ENCODE measurements at regions not wholly inside any gene's neighbourhood (a gene's known extent, or its start where the extent isn't known, plus 50 kb on each side); places are given as distances from the start of the nearest gene placed in this dataset.
"Not testable (repeated sequence)": the region's sequence is repeated elsewhere in the genome, so short reads cannot be mapped to it uniquely, and the experiment has no call there.

DNA sequence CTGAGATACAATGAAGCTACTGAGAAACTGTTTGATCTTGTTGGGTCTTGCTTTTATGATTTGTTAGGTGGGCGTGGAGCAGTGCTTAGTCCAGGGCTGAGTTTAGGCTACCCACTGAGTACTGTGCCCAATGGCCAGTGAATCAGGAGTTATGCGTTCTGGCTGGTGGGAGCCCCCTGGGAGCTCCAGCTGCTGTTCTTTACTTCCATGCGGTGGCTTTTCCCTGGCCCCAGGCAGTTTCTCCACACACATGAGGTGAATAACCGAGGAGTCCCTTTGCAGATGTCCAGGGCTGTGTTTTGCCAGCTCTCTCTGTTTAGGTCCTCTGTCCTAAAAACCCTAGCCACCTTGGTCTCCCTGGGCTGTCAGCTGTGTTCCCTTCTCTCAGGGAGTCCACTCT, 106.5 kb downstream of the KLF13 start:
- DNase-seq = no peak

DNA sequence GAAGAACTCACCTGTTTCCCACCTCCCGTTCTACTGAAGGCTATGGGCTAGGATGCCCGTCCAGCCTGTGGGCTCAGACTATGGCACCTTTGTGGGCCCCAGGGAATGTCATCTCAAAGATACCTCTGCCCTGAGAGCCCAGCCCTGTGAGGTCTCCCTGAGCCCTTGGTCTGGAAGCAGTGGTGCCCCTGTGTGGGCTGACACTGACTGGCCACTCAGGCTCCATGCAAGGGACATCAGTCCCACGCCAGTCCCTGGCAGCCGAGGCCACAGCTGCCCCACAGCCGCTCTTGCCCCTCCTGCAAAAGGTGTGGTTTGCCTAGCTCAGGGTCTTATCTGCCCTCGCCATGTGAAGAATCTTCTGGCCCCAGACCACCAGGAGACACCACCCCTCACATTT, 106.9 kb downstream of the KLF13 start:
- DNase-seq = no peak

GRCh38 chr15:31434275-31434587, 107.6 kb downstream of the KLF13 start:
- DNase-seq = no peak

DNA sequence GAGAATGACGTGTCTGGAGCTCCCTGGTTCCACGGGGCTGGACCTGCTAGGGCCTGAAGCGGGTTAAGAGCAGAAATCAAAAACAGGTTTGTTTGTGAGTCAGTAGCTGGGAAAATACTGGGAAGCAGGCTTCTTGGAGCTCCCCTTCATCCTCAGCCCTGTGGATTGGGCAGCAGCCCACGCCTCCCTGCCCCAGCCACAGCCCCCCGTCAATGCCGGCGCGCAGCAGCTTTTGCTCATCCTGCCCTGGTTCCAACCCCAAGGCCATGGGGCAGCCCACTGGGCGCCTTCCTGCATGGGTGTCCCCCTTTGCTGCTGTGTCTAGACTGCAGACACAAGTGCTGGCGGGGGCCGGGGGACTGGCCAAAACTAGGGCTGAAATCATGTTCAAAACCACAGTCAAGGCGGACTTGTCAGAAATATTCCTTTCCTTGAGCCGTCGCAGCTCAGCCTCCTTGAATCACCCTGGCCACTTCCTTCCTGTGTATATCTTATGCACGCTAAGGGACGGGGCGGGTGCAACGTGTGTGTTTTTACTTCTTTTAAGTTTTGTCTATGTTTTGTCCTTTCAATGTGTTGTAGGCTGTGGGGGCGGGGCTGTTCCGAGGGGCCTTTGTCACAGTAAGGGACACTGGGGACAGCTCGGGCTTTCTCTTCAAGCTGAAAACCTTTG, 108.1 kb downstream of the KLF13 start:
- DNase-seq = no peak

GRCh38 chr15:31435261-31435911, 108.8 kb downstream of the KLF13 start:
- peak; percentile 83 to 91 for DNase-seq

GRCh38 chr15:31435912-31436628, 109.4 kb downstream of the KLF13 start:
- DNase-seq = peak in 1 of 2 experiments; percentile 13

DNA sequence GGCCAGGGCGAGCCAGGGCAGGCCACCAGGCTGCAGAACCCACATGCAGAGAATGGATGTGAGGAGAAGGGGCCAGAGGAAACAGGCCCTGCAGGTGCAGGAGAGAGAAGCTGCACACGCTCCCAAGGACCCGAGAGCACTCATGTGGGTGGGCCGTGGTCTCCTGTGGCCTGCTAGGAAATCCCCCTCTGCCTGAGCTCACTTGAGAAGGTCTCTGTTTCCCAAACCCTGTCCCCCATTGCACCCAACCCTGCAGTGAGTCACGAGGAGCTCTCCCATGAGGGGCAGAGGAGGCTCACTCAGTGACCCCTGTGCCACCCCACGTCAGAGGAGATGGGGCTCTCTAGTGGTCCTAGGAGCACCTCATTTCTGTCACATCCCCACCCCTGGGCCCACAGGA, 111.1 kb downstream of the KLF13 start:
- no peak for DNase-seq

- DNase-seq = no peak
Measured at GRCh38 chr15:31438601-31439265, 112.1 kb downstream of the KLF13 start.

DNA sequence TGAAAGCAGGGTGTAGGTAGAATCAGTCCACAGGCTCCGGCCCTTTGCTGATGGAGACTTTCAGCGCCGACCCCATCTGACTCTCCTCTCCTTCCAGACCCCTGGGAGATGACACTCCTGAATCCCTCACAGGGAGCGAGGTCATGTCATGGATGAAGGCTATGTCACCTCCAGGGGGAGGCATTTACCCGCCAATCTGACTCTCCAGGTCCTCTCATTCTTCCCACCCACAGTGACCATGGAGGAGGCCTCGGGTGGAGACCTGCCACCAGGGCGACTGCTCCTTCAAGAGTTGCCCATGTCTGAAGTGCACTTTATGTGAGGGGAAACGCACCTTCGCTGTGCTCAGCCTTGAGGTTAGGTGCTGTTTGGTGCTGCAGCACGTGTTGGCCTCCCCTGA, 112.7 kb downstream of the KLF13 start:
- DNase-seq = peak; percentile 47 to 60

DNA sequence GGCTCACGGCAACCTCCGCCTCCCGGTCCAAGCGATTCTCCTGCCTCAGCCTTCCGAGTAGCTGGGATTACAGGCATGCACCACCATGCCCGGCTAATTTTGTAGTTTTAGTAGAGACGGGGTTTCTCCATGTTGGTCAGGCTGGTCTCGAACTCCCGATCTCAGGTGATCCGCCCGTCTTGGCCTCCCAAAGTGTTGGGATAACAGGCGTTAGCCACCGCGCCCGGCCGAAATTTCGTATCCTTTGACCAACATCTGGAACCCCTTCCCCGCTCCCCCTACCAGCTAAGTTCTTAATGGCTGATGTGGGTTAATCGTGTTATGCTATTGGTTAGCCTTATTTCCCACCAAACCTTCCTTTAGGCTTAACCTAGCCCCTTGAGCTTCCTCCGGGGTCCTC, 113.6 kb downstream of the KLF13 start:
- not testable (repeated sequence) for DNase-seq

DNA sequence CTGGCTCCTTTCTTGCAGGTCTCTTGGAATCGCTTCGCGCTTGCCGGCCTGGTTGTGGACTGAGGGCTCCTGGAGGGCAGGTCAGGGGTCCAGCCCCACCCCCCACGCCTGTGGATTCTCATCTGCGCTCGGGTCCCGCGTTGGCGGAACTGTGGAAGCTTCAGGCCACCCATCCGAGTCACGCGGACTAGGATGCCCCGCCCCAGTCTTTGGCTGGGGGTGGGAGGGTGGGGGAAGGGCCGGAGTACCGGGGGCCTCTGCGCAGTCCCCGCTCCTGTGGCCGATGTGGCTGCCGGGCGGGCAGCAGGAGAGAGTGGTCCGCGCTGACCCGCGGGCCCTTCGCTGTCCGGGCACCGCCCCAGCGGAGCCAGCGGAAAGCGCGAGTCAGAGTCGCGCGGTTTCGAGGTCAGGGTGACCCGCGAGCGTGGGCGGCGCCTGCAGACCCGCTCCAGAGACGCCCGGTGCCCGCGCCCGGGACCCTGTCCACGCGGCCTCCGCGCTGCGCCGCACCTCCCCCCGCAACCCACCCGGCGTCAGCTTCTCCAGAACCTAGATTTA, 114.2 kb downstream of the KLF13 start:
- DNase-seq = no peak

DNA sequence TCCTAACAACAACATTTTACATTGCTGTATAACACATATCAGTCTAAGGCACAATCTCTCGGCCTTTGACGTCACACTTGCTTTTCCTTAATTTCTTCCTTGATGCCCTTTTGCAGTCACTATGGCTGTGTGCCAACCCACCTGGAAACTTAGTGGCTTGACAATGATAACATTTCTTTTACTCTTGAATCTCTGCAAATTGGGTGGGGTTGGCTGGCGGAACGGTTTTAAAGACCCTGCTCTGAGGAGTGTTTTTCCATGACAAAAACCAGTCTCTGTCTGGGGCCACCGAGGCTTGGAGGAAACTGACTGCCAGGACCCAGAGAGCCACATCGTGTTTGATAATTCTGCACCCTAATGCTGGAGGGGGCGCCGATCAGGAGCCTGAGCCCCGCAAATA, 115.6 kb downstream of the KLF13 start:
- no peak for DNase-seq

GRCh38 chr15:31442699-31443111, 116.1 kb downstream of the KLF13 start:
- DNase-seq = peak in 1 of 2 experiments; percentile 12

GRCh38 chr15:31444844-31445243, 118.2 kb downstream of the KLF13 start:
- no peak for DNase-seq

DNA sequence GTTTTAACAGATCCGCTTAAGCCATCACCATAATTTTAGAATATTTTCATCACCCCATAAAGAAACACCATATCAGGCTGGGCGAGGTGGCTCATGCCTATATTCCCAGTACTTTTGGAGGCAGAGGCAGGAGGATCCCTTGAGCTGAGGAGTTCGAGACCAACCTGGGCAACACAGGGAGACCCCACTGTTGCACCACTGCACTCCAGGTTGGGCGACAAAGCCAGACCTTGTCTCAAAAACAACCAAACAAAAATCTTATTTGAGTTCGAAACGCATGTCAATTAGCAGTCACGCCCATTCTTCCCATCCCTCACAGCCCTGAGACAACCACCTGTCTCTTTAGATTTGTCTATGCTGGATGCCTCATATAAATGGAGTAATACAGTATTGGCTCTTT, 119.9 kb downstream of the KLF13 start:
- DNase-seq = no peak

- DNase-seq = no peak
Measured at GRCh38 chr15:31447931-31448634, 121.4 kb downstream of the KLF13 start.

DNA sequence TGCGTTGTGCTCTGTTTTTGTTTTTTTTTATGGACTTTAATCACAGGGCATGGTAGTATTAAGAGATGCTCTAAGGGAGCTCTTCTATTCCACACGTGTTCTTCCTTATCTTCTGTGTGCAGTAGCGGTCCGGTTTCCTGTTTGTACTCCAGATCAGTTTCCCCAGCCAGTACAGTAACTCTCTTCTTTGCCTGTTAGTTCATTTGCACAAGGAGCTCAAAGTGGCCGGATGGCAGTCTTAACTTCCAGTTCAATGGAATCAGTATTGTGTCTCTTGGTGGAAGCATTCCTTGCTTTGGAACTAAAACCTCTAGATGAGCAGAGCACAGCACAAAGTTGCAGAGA, 122.0 kb downstream of the KLF13 start:
- DNase-seq = no peak

- DNase-seq = no peak
Measured at GRCh38 chr15:31452595-31453557, 126.2 kb downstream of the KLF13 start.

DNA sequence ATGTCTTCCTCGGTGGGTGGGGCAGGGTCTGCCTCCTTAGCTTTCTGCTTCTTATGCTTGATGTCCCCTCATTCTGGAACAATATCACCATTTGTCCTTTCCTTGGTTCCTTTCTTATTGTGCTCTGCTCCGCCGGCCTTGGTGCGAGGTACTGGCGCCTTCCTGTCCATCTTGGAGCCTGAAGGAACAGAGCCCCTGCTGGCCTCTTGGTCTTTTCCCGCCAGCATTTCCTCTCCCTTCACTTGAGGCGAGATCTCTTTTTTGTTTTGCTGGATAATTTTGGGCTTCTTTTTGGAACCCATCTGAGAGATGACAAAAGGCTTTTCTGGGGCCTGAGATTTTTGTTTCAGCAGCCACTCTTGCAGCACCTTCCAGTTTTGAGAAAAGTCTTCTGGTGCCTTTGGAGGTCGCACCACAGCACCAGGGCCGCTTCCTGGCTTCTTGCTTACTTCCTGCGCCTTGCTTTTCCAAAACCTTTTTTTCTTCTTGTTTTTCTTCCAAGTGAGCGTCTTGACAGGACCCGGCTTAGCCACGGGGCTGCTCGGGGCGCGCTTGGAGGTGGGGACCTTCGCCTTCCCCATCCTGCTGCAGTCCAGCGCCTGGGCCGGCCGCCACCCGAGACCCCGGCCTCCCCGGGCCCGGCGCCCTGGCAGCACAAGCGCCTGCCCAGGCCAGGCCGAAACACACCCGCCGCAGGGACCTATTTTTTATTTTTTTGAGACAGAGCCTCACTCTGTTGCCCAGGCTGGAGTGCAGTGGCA, 127.1 kb downstream of the KLF13 start:
- DNase-seq = no peak

- no peak for DNase-seq
Measured at GRCh38 chr15:31455499-31455898, 128.9 kb downstream of the KLF13 start.

Data from SHP77 (cell line).